Dermis microvascular lymphatic vessel endothelial cell (primary cell): ENCODE measurements at regions not wholly inside any gene's neighbourhood (a gene's known extent, or its start where the extent isn't known, plus 50 kb on each side); places are given as distances from the start of the nearest gene placed in this dataset.

ENCODE experiments used
- DNase-seq, 2 donors: peaks; one replicate each; pipeline versions ENCODE4 v3.0.0 to v3.0.0-alpha.2; 2010; ENCODE audit warnings: low read depth in 2 of 2

DNA sequence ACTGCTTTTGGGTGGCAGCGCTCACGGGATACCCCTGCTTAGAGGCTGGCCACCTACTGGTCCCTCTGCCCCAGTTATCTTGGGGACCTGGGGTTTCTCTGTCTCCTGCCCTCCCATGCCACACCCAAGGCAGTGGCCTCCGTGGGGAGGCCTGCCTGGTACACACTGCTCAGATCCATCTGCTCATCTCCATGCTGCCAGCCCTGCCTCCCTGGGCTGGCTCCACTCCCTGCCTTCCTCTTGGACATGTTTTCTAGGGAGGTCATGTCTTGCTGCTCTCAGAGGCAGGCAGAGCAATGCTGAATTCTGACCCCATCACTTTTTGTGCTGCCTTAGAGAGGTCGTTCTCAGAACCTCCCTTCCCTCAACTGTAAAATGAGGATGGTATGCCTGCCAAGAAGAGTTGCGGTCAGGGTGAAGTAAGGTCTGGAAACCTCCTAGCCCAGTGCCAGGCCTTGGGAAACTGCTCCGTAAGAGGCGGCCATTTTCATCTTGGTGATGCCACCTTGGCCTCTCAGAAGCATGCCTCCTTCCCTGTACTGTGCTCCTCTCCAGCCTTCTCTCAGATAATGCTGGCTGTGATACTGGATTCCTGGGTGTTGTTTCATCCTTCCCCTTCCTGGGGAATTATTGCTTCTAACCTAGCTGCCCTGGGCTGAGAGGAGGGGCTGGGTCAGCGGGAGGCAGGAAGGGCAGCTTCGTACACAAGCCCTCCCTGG is 186.4 kb upstream of the ZBED5 start:
- no peak for DNase-seq

DNA sequence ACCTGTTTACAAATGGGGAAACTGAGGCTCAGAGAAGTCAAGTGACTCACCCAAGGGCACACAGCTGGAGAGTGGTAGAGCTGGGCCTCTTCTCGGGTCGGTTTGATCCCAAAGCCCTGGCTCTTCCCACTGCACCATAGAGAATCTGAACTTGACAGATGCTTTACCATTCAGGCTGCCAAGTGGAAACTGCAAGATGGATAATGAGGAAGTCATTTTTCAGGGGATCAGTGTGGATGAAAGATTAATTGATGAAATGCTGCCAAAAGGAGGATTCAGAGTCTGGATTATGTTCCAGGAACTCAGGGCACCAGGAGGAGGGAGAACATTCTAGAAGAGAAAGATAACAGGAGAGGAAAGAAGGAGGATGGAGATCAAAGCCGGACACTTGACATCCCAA is 185.9 kb upstream of the ZBED5 start:
- DNase-seq, result no peak

DNA sequence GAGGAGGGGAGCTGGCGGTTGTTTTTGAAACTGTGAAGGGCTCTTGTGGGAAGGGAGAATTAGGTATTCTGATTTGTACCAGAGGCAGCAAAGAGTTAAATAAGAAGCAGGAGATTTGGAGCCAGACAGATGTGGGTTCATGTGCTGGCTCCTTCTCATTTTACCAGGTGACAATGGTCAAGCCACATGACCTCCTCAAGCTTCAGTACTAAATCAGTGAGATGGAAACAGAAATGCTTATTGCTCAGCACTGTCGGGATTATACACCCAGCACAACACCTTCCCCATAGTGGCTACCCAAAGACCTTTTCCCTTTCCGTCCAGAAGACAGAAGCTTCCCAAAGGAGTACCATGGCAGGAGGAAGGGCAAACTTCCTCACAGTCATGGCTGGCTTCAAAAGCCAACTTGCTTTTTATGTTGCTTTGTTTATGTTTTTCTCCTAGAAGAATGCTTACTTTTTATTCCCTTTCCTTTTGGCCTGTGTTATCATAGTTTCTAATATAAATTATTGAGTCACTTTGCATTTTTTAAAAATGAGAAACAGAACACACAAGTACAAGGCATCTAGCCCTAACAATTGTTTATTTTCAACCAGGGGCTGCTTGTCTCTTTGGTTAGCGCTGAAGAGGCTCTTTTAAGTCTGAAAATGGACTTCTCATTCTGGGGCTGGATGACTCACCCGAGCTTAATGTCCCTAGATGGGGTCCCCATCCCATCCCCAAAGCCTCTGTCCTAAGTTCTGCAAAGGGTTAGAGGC is 181.5 kb upstream of the ZBED5 start:
- DNase-seq, result no peak

- no peak for DNase-seq
These were observed 180.9 kb upstream of the ZBED5 start for GRCh38 chr11:11038782-11039181.

- DNase-seq, result no peak
These were observed 180.5 kb upstream of the ZBED5 start for GRCh38 chr11:11038352-11038751.

DNA sequence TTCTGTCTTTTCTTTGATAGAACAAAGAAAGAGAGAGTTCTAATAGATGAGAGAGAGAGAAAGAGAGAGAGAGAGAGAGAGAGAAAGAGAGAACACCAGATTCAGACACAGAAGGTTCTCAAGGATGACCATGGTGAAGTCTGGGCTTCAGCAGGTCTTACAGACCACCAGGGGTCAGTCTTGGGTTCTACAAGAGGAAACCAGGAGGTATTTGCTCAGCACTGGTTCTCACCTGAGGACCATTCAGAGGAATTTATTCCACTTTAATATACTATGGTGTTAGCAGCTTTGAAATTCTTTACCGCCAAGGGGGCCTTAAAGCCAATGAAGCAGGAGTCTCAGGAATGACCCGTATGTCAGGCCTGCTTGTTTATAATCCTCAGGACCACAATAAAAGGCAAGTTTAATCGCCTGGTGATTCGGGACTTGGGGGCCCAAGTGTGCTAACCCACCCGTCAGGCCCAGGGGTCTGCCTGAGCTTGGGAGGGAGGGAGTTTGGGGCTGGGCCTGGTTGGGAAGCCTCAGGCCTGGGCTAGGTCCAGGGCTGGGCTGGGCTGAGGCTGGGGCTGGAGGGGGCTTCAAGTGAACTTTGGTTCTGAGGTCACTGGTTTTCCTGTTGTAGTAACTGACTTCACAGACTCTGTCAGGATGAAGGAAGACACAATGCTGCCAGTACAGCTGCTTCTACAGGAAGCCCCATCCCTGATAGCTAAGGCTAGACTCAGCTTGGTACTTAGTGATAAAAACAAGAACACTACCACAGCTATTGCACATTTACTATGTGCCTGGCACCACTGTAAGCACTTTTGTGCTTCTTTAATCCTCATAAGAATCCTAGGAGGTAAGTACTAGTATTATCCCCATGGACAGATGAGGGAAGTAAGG is 179.2 kb upstream of the ZBED5 start:
- peak; percentile 40 to 76 for DNase-seq

GRCh38 chr11:11036185-11036847 is 178.5 kb upstream of the ZBED5 start:
- no peak for DNase-seq

DNA sequence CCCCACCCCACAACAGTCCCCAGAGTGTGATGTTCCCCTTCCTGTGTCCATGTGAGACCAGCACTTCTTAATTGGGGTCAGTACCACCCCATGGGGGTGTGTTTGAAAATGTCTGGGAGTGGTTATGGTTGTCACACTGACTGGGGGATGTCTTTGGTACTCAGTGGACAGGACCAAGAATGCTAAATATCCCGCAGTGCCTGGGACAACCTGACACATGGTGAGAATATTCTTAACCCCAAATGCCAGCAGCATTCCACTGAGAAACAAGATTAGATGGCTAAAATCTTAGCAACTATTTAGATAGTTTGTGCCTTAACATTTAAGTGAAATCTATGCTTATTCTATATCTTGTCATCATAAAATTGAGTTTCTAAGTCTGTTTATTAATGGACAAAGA is 177.5 kb upstream of the ZBED5 start:
- no peak for DNase-seq

GRCh38 chr11:11034476-11034875 is 176.6 kb upstream of the ZBED5 start:
- DNase-seq, result no peak

DNA sequence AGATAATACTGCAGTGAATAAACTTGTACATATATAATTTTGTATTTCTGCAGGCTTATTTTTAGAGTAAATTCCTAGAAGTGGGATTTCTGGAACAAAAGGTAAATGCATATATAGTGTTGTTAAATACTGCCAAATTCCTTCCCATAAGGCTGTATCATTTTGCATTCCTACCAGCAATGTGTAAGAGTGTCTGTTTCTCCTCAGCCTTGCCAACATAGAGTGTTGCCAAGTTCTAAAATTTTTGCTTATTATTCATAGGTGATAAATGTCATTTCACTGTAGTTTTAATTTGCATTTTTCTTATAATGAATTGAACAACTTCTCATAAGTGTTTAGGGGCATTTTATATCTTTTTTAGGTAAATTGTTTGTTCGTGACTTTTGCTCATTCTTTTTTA is 174.2 kb upstream of the ZBED5 start:
- DNase-seq, result no peak

GRCh38 chr11:11029027-11029426 is 171.2 kb upstream of the ZBED5 start:
- DNase-seq, result no peak

GRCh38 chr11:11028017-11028692 is 170.3 kb upstream of the ZBED5 start:
- DNase-seq, result peak; percentile 30 to 64

- no peak for DNase-seq
These were observed 169.4 kb upstream of the ZBED5 start for GRCh38 chr11:11027288-11027687.

GRCh38 chr11:11025087-11025486 is 167.2 kb upstream of the ZBED5 start:
- peak; percentile 86 to 89 for DNase-seq

DNA sequence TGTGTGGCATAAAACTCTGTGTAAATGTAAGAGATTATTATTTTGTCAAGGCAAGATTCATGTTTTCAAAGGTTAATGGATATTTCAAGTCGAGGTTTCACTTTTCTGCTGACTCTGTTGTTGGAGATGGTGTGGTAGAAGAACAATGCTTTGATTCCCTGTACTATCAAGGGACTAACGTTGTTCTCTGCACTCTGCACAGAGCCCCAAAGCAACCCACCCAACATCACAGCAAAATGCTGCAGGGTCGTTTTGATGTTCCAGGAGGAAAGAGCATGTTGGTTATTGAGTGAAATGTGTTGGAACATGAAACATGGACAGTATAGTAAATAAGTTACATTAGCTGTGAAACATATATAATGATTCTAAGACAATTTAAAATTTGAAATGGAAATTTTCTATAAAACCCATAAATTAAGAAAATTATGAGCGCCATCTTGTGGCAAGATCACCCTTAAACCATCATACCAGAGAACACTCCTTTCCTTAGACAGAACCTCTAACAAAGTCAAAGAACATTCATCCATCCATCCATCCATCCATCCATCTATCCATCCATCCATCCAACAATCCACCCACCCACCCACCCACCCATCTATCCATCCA is 164.4 kb upstream of the ZBED5 start:
- DNase-seq, result peak in 1 of 2 donors; percentile 40

DNA sequence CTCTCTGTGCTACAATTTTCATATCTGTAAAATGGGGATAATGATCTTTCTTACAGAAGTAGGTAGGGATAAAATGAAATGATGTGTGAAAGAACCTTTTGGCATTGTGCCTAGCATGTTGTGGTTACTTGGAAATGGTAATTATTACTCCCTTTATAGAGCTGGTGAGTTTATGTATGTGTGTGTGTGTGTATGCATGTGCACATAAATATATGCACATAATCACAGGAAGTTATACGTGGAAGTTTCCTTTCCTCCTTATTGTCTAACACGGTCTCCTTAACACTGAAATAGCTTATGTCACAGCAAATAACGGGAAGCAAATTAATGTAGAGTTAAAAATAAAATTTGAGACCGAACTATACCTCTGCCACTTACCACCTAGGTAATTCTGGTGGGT is 163.7 kb upstream of the ZBED5 start:
- DNase-seq, result peak in 1 of 2 donors; percentile 9

GRCh38 chr11:11020747-11021149 is 162.9 kb upstream of the ZBED5 start:
- no peak for DNase-seq

- DNase-seq, result no peak
These were observed 162.4 kb upstream of the ZBED5 start for GRCh38 chr11:11020219-11020726.

DNA sequence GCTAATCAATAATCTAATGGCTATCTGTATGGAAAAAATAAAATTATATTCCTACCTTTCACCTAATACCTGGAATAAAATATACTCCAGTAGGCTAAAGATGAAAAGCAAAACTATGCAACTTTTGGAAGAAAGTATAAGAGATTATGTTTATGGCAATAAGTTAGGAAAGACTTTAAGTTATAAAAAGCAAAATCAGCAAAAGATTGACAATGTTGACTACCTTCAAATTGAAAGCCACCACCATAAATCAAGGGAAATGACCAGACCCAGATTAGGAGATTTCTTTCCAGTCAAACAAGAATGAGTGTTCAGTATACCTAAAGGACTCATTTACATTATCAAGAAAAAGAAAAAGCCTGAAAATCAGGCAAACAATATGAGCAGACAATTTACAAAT is 159.1 kb upstream of the ZBED5 start:
- no peak for DNase-seq

DNA sequence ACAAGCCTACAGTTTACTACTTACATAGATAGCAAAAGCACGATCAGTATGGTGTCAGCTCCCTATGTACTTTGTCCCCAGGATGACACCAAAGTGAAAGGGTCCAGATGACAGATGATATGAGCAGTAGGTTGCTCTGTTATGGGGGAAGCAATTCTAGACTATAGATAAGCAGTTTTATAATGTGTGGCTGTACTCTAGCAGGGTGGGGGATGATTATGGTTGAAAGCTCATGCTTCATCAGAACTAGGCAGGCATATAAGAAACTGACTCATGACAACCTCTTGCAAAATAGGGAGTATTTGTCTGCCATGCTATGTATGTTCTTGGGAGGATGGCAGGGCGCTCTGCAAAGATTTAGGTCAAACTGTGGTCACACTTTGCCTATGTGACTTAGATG is 158.2 kb upstream of the ZBED5 start:
- no peak for DNase-seq
